OCI-LY1 (cell line): ENCODE measurements at regions not wholly inside any gene's neighbourhood (a gene's known extent, or its start where the extent isn't known, plus 50 kb on each side); places are given as distances from the start of the nearest gene placed in this dataset.

ENCODE experiments used
- H2AFZ ChIP-seq: fragments of 200-600 bp; sonication (generic), shearing (Covaris generic); 2 replicates; pipeline ENCODE4 v1.6.0; 2014; ENCODE audit warnings: antibody characterized with exemption, mild to moderate bottlenecking, low read length
- H3F3A ChIP-seq: fragments of 200-600 bp; sonication (generic), shearing (Covaris generic); 2 replicates; pipeline ENCODE4 v1.6.0; 2014; ENCODE audit warnings: mild to moderate bottlenecking, antibody characterized with exemption, low read length, moderate library complexity; ENCODE audit not compliant: insufficient read depth
- H3K27ac ChIP-seq: fragments of 200-600 bp; sonication (generic); 2 replicates; pipeline ENCODE4 v1.5.1; 2014; ENCODE audit warnings: low read length, mixed run types, mild to moderate bottlenecking, low read depth; ENCODE audit not compliant: poor library complexity, severe bottlenecking
- H3K27me3 ChIP-seq: fragments of 200-600 bp; sonication (generic); 2 replicates; pipeline ENCODE4 v1.6.0; 2014; ENCODE audit warnings: antibody characterized with exemption, mild to moderate bottlenecking, low read length, moderate library complexity; ENCODE audit not compliant: insufficient read depth
- H3K36me3 ChIP-seq: fragments of 200-600 bp; sonication (generic); 2 replicates; pipeline ENCODE4 v1.6.1; 2014; ENCODE audit warnings: mild to moderate bottlenecking, antibody characterized with exemption, low read length, moderate library complexity, mixed read lengths; ENCODE audit not compliant: insufficient read depth
- H3K4me1 ChIP-seq: fragments of 200-600 bp; sonication (generic); 2 replicates; pipeline ENCODE4 v1.5.1; 2014; ENCODE audit warnings: mild to moderate bottlenecking, low read length, moderate library complexity; ENCODE audit not compliant: insufficient read depth, severe bottlenecking
- H3K4me2 ChIP-seq: fragments of 200-600 bp; sonication (generic), shearing (Covaris generic); 2 replicates; pipeline ENCODE4 v1.6.1; 2014; ENCODE audit warnings: low read length
- H3K4me3 ChIP-seq: fragments of 200-600 bp; sonication (generic); 2 replicates; pipeline ENCODE4 v1.5.1; 2014; ENCODE audit warnings: low read length, low read depth, mild to moderate bottlenecking, mixed read lengths; ENCODE audit not compliant: poor library complexity, severe bottlenecking
- H3K79me2 ChIP-seq: fragments of 200-600 bp; shearing (Covaris generic); 2 replicates; pipeline ENCODE4 v1.6.1; 2016; ENCODE audit warnings: mixed run types, low read length, mixed read lengths; ENCODE audit not compliant: insufficient read depth
- H3K9ac ChIP-seq: fragments of 200-600 bp; sonication (generic), shearing (Covaris generic); 2 replicates; pipeline ENCODE4 v1.6.1; 2014; ENCODE audit warnings: mild to moderate bottlenecking, low read length, mixed read lengths
- H3K9me2 ChIP-seq: fragments of 200-600 bp; sonication (generic), shearing (Covaris generic); 2 replicates; pipeline ENCODE4 v1.6.1; 2014; ENCODE audit warnings: low read depth, mild to moderate bottlenecking, low read length, mixed read lengths
- H3K9me3 ChIP-seq: fragments of 200-600 bp; shearing (Covaris generic); 2 replicates; pipeline ENCODE4 v1.6.1; 2014; ENCODE audit warnings: low read length, mixed read lengths
- H4K20me1 ChIP-seq: fragments of 200-600 bp; sonication (generic), shearing (Covaris generic); 2 replicates; pipeline ENCODE4 v1.6.0; 2016; ENCODE audit warnings: mild to moderate bottlenecking, low read length; ENCODE audit not compliant: insufficient read depth
- EZH2 ChIP-seq: fragments of 200-600 bp; sonication (generic), shearing (Covaris generic); IDR thresholded peaks from 2 replicates; pipeline ENCODE4 v1.8.0; 2017; ENCODE audit warnings: borderline replicate concordance, mixed run types, mild to moderate bottlenecking, antibody characterized with exemption, low read length, moderate library complexity, mixed read lengths
- TF ChIP-seq, protein P1 (sequence below): fragments of 200-600 bp; sonication (generic), shearing (Covaris generic); IDR thresholded peaks from 2 replicates; pipeline ENCODE4 v1.5.1; 2017; ENCODE audit warnings: mild to moderate bottlenecking, antibody characterized with exemption, low read length, moderate library complexity, mixed read lengths

DNA sequence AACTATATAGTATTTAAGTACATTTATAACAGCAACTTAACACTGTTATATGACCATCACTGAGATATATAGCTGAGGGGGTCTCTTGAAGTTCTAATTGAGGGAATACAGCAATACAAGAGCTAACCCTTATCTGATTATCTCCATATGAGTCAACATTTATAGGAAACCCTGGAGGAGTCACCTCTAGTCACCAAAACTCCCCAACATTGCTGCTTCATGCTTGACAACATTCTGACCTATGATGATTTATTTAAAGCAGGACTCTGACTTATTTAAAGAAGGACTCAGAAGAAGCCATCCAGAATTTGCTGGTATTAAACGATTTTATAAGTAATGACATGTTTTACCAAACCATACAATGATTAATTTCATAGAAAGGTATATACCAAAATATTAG, 182.6 kb upstream of the NOX3 start:
- no peaks in the 10 kb centered on the region for H3K79me2 ChIP-seq
- no peak overlapping the region for H3K27ac ChIP-seq
- no peak overlapping the region for H3K4me3 ChIP-seq
- no peaks in the 10 kb centered on the region for H3K36me3 ChIP-seq
- TF ChIP-seq, protein P1, sequence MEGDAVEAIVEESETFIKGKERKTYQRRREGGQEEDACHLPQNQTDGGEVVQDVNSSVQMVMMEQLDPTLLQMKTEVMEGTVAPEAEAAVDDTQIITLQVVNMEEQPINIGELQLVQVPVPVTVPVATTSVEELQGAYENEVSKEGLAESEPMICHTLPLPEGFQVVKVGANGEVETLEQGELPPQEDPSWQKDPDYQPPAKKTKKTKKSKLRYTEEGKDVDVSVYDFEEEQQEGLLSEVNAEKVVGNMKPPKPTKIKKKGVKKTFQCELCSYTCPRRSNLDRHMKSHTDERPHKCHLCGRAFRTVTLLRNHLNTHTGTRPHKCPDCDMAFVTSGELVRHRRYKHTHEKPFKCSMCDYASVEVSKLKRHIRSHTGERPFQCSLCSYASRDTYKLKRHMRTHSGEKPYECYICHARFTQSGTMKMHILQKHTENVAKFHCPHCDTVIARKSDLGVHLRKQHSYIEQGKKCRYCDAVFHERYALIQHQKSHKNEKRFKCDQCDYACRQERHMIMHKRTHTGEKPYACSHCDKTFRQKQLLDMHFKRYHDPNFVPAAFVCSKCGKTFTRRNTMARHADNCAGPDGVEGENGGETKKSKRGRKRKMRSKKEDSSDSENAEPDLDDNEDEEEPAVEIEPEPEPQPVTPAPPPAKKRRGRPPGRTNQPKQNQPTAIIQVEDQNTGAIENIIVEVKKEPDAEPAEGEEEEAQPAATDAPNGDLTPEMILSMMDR, result no peak
- TF ChIP-seq EZH2, result no peak
- H3K4me1 ChIP-seq, result no peaks in the 10 kb centered on the region
- H2AFZ ChIP-seq, result no peak overlapping the region
- H3K27me3 ChIP-seq, result no peaks in the 10 kb centered on the region
- H3F3A ChIP-seq, result no peaks in the 10 kb centered on the region
- no peaks in the 10 kb centered on the region for H3K9me2 ChIP-seq
- no peak overlapping the region for H3K9ac ChIP-seq
- no peak overlapping the region for H3K4me2 ChIP-seq
- no peaks in the 10 kb centered on the region for H3K9me3 ChIP-seq
- no peaks in the 10 kb centered on the region for H4K20me1 ChIP-seq

DNA sequence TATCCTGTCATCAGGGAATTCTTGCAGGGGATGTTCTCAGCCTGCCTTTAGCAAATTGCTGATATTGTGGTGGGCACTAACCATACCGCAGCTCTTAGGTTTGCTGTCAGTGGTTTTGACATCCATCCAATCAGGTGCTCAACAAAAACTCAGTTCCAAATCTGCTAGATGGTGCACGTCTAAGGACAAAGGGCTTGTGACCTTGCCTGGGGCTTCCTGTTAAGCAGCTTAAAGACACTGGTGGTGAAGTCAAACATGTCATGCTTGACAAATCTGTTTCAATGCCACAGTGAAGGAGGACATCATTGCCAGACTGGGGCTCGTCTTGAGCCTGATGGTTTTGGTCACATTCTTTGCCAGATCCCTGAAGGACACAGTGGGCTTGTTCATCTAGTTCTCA, 179.8 kb upstream of the NOX3 start:
- Histone ChIP-seq H3F3A (no peaks in the 10 kb centered on the region), H3K4me1 (no peaks in the 10 kb centered on the region), H4K20me1 (no peaks in the 10 kb centered on the region), H3K27ac (no peak overlapping the region), H3K4me3 (no peak overlapping the region), H2AFZ (no peak overlapping the region), H3K4me2 (no peak overlapping the region), H3K36me3 (no peaks in the 10 kb centered on the region), H3K9ac (no peak overlapping the region), H3K9me3 (no peaks in the 10 kb centered on the region), H3K9me2 (no peaks in the 10 kb centered on the region), H3K79me2 (no peaks in the 10 kb centered on the region), H3K27me3 (no peaks in the 10 kb centered on the region)
- TF ChIP-seq, protein P1, result no peak
- TF ChIP-seq EZH2, result no peak

DNA sequence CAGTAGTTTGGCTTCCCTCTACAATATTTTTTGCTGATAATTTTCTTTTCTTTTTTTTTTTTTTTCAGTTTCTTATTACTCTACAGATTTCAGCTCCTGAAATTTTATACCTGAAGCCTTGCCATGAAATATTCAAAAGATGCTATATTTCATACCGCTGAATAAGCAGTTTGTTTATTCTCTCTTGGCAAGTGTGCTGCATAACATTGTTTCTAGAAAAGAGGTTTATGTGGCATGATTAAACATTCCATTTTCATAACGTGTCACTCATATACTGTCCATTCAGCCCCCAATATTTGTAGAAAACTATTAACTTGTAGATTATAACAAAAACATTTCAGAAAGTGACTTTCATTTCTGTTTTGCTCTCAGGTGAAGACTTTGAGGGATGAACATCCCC, 174.4 kb upstream of the NOX3 start:
- H2AFZ ChIP-seq, result no peak overlapping the region
- no peaks in the 10 kb centered on the region for H3K9me2 ChIP-seq
- H3F3A ChIP-seq, result no peaks in the 10 kb centered on the region
- no peaks in the 10 kb centered on the region for H3K79me2 ChIP-seq
- no peak overlapping the region for H3K4me3 ChIP-seq
- H4K20me1 ChIP-seq, result no peaks in the 10 kb centered on the region
- H3K27ac ChIP-seq, result no peak overlapping the region
- TF ChIP-seq EZH2, result no peak
- TF ChIP-seq, protein P1, result no peak
- H3K4me2 ChIP-seq, result no peak overlapping the region
- no peaks in the 10 kb centered on the region for H3K9me3 ChIP-seq
- H3K36me3 ChIP-seq, result no peaks in the 10 kb centered on the region
- H3K27me3 ChIP-seq, result no peaks in the 10 kb centered on the region
- no peaks in the 10 kb centered on the region for H3K4me1 ChIP-seq
- no peak overlapping the region for H3K9ac ChIP-seq
